ENCODE measurements at regions not wholly inside any gene's neighbourhood (a gene's known extent, or its start where the extent isn't known, plus 50 kb on each side); places are given as distances from the start of the nearest gene placed in this dataset.

GRCh38 chr3:193827040-193827669 lies 234.1 kb downstream of the OPA1 start:
- no peaks in the 10 kb centered on the region for H3K36me3 ChIP-seq (ENCODE audit: control insufficient read depth, insufficient read depth, low read length)
- FAIRE-seq (no peak), DNase-seq (ENCODE audit: low read depth) (no peak)
- H3K27me3 ChIP-seq (ENCODE audit: control insufficient read depth, insufficient read depth, low read length), result no peaks in the 10 kb centered on the region
- no peak for TF ChIP-seq CTCF (IDR thresholded peaks at IDR 0.05; ENCODE audit: insufficient read depth, low read length, severe bottlenecking)
- H3K4me3 ChIP-seq (ENCODE audit: low read depth, low read length), result no peak overlapping the region

- Histone ChIP-seq H3K4me3 (ENCODE audit: low read depth, low read length) (no peak overlapping the region), H3K27me3 (ENCODE audit: control insufficient read depth, insufficient read depth, low read length) (no peaks in the 10 kb centered on the region), H3K36me3 (ENCODE audit: control insufficient read depth, insufficient read depth, low read length) (no peaks in the 10 kb centered on the region)
- no peak for DNase-seq (ENCODE audit: low read depth)
- no peak for FAIRE-seq
- TF ChIP-seq CTCF (IDR thresholded peaks at IDR 0.05; ENCODE audit: insufficient read depth, low read length, severe bottlenecking), result no peak
These were observed 234.9 kb downstream of the OPA1 start for GRCh38 chr3:193827871-193828270.

- peak; percentile 98 for FAIRE-seq
- Histone ChIP-seq H3K27me3 (ENCODE audit: control insufficient read depth, insufficient read depth, low read length) (no peaks in the 10 kb centered on the region), H3K36me3 (ENCODE audit: control insufficient read depth, insufficient read depth, low read length) (no peaks in the 10 kb centered on the region), H3K4me3 (ENCODE audit: low read depth, low read length) (no peak overlapping the region)
- no peak for TF ChIP-seq CTCF (IDR thresholded peaks at IDR 0.05; ENCODE audit: insufficient read depth, low read length, severe bottlenecking)
- DNase-seq (ENCODE audit: low read depth), result peak; percentile 91
These were observed 235.5 kb downstream of the OPA1 start for GRCh38 chr3:193828477-193828876.

DNA sequence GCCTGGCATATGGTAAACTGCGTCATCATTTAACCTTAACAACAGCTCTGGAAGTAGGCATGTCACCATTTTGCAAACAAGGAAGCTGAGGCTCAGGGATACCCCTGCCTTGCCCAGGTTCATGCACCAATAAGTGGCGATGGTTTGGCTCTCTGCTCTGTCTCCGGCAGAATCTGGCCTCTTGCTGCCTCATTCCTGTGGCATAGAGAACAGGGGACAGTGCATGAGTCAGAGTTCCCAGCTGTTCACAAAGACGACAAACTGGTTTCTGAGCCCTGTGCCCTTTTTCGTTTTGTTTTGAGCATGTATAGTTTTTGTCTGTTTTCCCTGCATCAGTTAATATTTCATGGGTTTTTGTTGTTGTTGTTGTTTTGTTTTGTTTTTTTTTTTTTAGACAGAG lies 236.8 kb downstream of the OPA1 start:
- TF ChIP-seq CTCF (IDR thresholded peaks at IDR 0.05; ENCODE audit: insufficient read depth, low read length, severe bottlenecking), result no peak

DNA sequence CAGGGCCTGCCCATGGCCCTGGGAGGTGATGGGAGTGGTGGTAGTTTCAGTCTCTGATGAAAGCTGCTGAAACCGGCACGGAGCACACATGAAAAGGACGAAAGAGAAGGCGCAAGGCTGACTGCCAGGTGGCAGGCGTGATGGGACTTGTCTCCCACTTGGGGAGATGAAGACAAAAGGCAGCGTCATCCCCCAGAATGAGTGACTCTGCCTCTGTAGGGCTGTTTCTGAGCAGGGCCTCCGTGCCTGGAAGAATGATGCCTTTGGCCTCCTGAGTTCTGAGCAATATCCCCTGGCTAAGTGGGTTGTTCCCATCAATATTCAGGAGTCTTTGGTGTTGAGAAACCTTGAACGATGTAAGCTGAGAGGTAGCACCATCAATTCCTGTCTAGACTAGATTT lies 237.8 kb downstream of the OPA1 start:
- TF ChIP-seq CTCF (IDR thresholded peaks at IDR 0.05; ENCODE audit: insufficient read depth, low read length, severe bottlenecking), result no peak
- FAIRE-seq, result peak; percentile 98
- no peaks in the 10 kb centered on the region for H3K36me3 ChIP-seq (ENCODE audit: control insufficient read depth, insufficient read depth, low read length)
- H3K4me3 ChIP-seq (ENCODE audit: low read depth, low read length), result no peak overlapping the region
- peak; percentile 100 for DNase-seq (ENCODE audit: low read depth)
- H3K27me3 ChIP-seq (ENCODE audit: control insufficient read depth, insufficient read depth, low read length), result no peaks in the 10 kb centered on the region

More for the DNA sequence above, 236.8 kb downstream of the OPA1 start:
- H3K36me3 ChIP-seq (ENCODE audit: control insufficient read depth, insufficient read depth, low read length), result no peaks in the 10 kb centered on the region
- DNase-seq (ENCODE audit: low read depth) (peak; percentile 94), FAIRE-seq (no peak)
- no peaks in the 10 kb centered on the region for H3K27me3 ChIP-seq (ENCODE audit: control insufficient read depth, insufficient read depth, low read length)
- H3K4me3 ChIP-seq (ENCODE audit: low read depth, low read length), result no peak overlapping the region

Measured in bronchial epithelial cell (primary cell).